Keratinocyte (primary cell): ENCODE measurements at regions not wholly inside any gene's neighbourhood (a gene's known extent, or its start where the extent isn't known, plus 50 kb on each side); places are given as distances from the start of the nearest gene placed in this dataset.

Experiments
- DNase-seq: peaks from one replicate; pipeline ENCODE4 v3.0.0-alpha.2; 2011; ENCODE audit warnings: low read depth, missing footprints, low spot score
- FAIRE-seq: peaks from 2 replicates; lab custom pipeline; 2011; peaks lifted over from hg19 to GRCh38; lab: Jason Lieb, UNC
- H2AFZ ChIP-seq: 2 replicates; pipeline ENCODE4 v1.6.0; 2012; ENCODE audit warnings: low read length, control low read depth, inconsistent platforms; ENCODE audit not compliant: control insufficient read depth
- H3K27ac ChIP-seq: 2 replicates; pipeline ENCODE4 v1.5.1; 2011; ENCODE audit warnings: low read length; ENCODE audit not compliant: control insufficient read depth, insufficient read depth
- H3K27me3 ChIP-seq: 3 replicates; pipeline ENCODE4 v1.6.0; 2011; ENCODE audit warnings: low read length; ENCODE audit not compliant: control insufficient read depth, insufficient read depth; ENCODE audit errors: extremely low read depth
- H3K36me3 ChIP-seq, 2 experiments: 2 replicates in 1 of 2; 3 replicates in 1 of 2; pipeline ENCODE4 v1.5.1; 2011; ENCODE audit warnings: low read length in 2 of 2, mild to moderate bottlenecking in 1 of 2; ENCODE audit not compliant: control insufficient read depth in 2 of 2, insufficient read depth in 2 of 2; ENCODE audit errors: extremely low read depth in 1 of 2
- H3K4me1 ChIP-seq: 3 replicates; pipeline ENCODE4 v1.5.1; 2011; ENCODE audit warnings: low read length; ENCODE audit not compliant: control insufficient read depth, insufficient read depth; ENCODE audit errors: extremely low read depth
- H3K4me2 ChIP-seq: 3 replicates; pipeline ENCODE4 v1.6.0; 2011; ENCODE audit warnings: low read depth, low read length; ENCODE audit not compliant: control insufficient read depth, insufficient read depth; ENCODE audit errors: extremely low read depth
- H3K4me3 ChIP-seq, 3 experiments: fragments of 200-600 bp in 1 of 3; sonication (generic) in 1 of 3; 2 replicates in 2 of 3; 3 replicates in 1 of 3; pipeline ENCODE4 v1.5.1; 2011 to 2016; ENCODE audit warnings: low read length in 3 of 3, mild to moderate bottlenecking in 3 of 3, control low read depth in 2 of 3, inconsistent platforms in 1 of 3, low read depth in 1 of 3, mixed read lengths in 1 of 3, mixed run types in 1 of 3, moderate library complexity in 1 of 3; ENCODE audit not compliant: control insufficient read depth in 2 of 3, insufficient read depth in 2 of 3; ENCODE audit errors: extremely low read depth in 1 of 3
- H3K79me2 ChIP-seq: 2 replicates; pipeline ENCODE4 v1.6.0; 2012; ENCODE audit warnings: low read length; ENCODE audit not compliant: control insufficient read depth, insufficient read depth
- H3K9ac ChIP-seq: 3 replicates; pipeline ENCODE4 v1.6.0; 2011; ENCODE audit warnings: low read length; ENCODE audit not compliant: control insufficient read depth, insufficient read depth; ENCODE audit errors: extremely low read depth
- H3K9me1 ChIP-seq: 3 replicates; pipeline ENCODE4 v1.6.0; 2011; ENCODE audit warnings: low read length; ENCODE audit not compliant: control insufficient read depth, insufficient read depth; ENCODE audit errors: extremely low read depth
- H3K9me3 ChIP-seq: 2 replicates; pipeline ENCODE4 v1.5.1; 2012; ENCODE audit warnings: low read depth, low read length; ENCODE audit not compliant: control insufficient read depth
- H4K20me1 ChIP-seq: 3 replicates; pipeline ENCODE4 v1.6.0; 2011; ENCODE audit warnings: low read length; ENCODE audit not compliant: control insufficient read depth, insufficient read depth; ENCODE audit errors: extremely low read depth
- CTCF ChIP-seq, 3 experiments: IDR thresholded peaks in 1 of 3; conservative IDR thresholded peaks in 1 of 3; optimal IDR thresholded peaks in 1 of 3; 2 replicates in 2 of 3; 3 replicates in 1 of 3; pipeline versions ENCODE3 to v1.5.1; 2011; ENCODE audit warnings: low read length in 3 of 3, mild to moderate bottlenecking in 3 of 3, moderate library complexity in 2 of 3, control low read depth in 1 of 3, inconsistent platforms in 1 of 3; ENCODE audit not compliant: insufficient read depth in 2 of 3; ENCODE audit errors: extremely low read depth in 1 of 3
- EZH2 ChIP-seq: IDR thresholded peaks from one replicate; pipeline ENCODE4 v1.6.1; 2012; ENCODE audit warnings: inconsistent platforms, mild to moderate bottlenecking, low read length, moderate library complexity
- dilution Hi-C: fragments of 300-500 bp; cut with MboI; formaldehyde crosslinking; loops from one replicate; pipeline ENCODE4 v1.7.0; 2020; ENCODE audit warnings: low sequenced_read_pairs; ENCODE audit not compliant: extremely low pct_ligation_motif_present

GRCh38 chr2:118431997-118432396 lies 343.7 kb downstream of the INSIG2 start:
- dilution Hi-C loops = no loop called here
- no peaks in the 10 kb centered on the region for H3K9me1 ChIP-seq
- no peaks in the 10 kb centered on the region for H3K79me2 ChIP-seq
- no peak overlapping the region for H3K4me3 ChIP-seq
- FAIRE-seq = no peak
- H3K27me3 ChIP-seq = no peaks in the 10 kb centered on the region
- peaks cover 29% of the 10 kb centered on the region for H3K4me1 ChIP-seq
- no peak for DNase-seq
- no peaks in the 10 kb centered on the region for H3K9me3 ChIP-seq
- no peaks in the 10 kb centered on the region for H3K36me3 ChIP-seq
- no peaks in the 10 kb centered on the region for H4K20me1 ChIP-seq
- H2AFZ ChIP-seq = no peak overlapping the region
- no peak overlapping the region for H3K4me2 ChIP-seq
- H3K27ac ChIP-seq = no peak overlapping the region
- H3K9ac ChIP-seq = no peak overlapping the region
- TF ChIP-seq CTCF (optimal IDR thresholded peaks at IDR 0.05 in 1 of 3, IDR thresholded peaks at IDR 0.05 in 1 of 3, conservative IDR thresholded peaks at IDR 0.05 in 1 of 3; ENCODE audit: extremely low read depth in 1 of 3, insufficient read depth in 2 of 3, low read length in 3 of 3) (no peak), EZH2 (no peak)

- H3K27ac ChIP-seq = no peak overlapping the region
- no peak overlapping the region for H3K9ac ChIP-seq
- no peaks in the 10 kb centered on the region for H4K20me1 ChIP-seq
- TF ChIP-seq CTCF (optimal IDR thresholded peaks at IDR 0.05 in 1 of 3, IDR thresholded peaks at IDR 0.05 in 1 of 3, conservative IDR thresholded peaks at IDR 0.05 in 1 of 3; ENCODE audit: extremely low read depth in 1 of 3, insufficient read depth in 2 of 3, low read length in 3 of 3) (no peak), EZH2 (no peak)
- H3K27me3 ChIP-seq = no peaks in the 10 kb centered on the region
- no peaks in the 10 kb centered on the region for H3K9me1 ChIP-seq
- H3K36me3 ChIP-seq = no peaks in the 10 kb centered on the region
- DNase-seq (no peak), FAIRE-seq (no peak)
- no peaks in the 10 kb centered on the region for H3K79me2 ChIP-seq
- H3K4me2 ChIP-seq = peak overlapping the region; percentile 77
- H3K4me1 ChIP-seq = peaks cover 29% of the 10 kb centered on the region
- no peak overlapping the region for H3K4me3 ChIP-seq
- H2AFZ ChIP-seq = no peak overlapping the region
- no peaks in the 10 kb centered on the region for H3K9me3 ChIP-seq
- dilution Hi-C loops = no loop called here
Observed at GRCh38 chr2:118431586-118431985, 343.3 kb downstream of the INSIG2 start.
